Ovary (tissue), 7 donors: ENCODE measurements at regions not wholly inside any gene's neighbourhood (a gene's known extent, or its start where the extent isn't known, plus 50 kb on each side); places are given as distances from the start of the nearest gene placed in this dataset.

Experiments used
- DNase-seq, 5 donors: peaks; one replicate each; pipeline ENCODE4 v3.0.0-alpha.2; 2019 to 2020
- H3K27ac ChIP-seq, 2 donors: fragments of 200-600 bp; one replicate each; pipeline versions ENCODE4 v1.5.1 to v1.8.0; 2019 to 2022
- H3K27me3 ChIP-seq: fragments of 200-600 bp; one replicate; pipeline ENCODE4 v1.8.0; 2022
- H3K36me3 ChIP-seq: fragments of 200-600 bp; sonication (generic); one replicate; pipeline ENCODE4 v1.5.1; 2019
- H3K4me1 ChIP-seq: one replicate; pipeline ENCODE4 v1.8.1; 2013; ENCODE audit warnings: mild to moderate bottlenecking, moderate library complexity; ENCODE audit not compliant: insufficient read depth
- H3K4me3 ChIP-seq: fragments of 200-600 bp; sonication (generic); one replicate; pipeline ENCODE4 v1.5.1; 2017
- H3K9me3 ChIP-seq, 2 donors: fragments of 200-600 bp in 1 of 2; sonication (generic) in 1 of 2; one replicate each; pipeline versions ENCODE4 v1.5.1 to v1.8.1; 2013 to 2019; ENCODE audit warnings: mild to moderate bottlenecking in 1 of 2, moderate library complexity in 1 of 2
- EP300 ChIP-seq: sonication (generic); formaldehyde crosslinking; IDR thresholded peaks from one replicate; pipeline ENCODE4 v1.6.1; 2017; ENCODE audit warnings: antibody characterized with exemption
- POLR2A ChIP-seq: fragments of 450-650 bp; IDR thresholded peaks from one replicate; pipeline ENCODE4 v1.6.1; 2017; ENCODE audit warnings: antibody characterized with exemption, mild to moderate bottlenecking, moderate library complexity
- whole genome bisulfite sequencing, 3 donors: extraction: QIAGEN DNeasy Blood & Tissue Kit in 1 of 3; methylation state at CpG; one replicate each; pipeline versions ENCODE4 v1.1.5 to v1.1.7; 2013 to 2017; 5-methylcytosine and 5-hydroxymethylcytosine counted together
- intact Hi-C, 4 donors: fragments of 100-400 bp; cut with DNase I; formaldehyde crosslinking; loops; one replicate each; pipeline versions ENCODE4 v1.11.0 to v1.15.1; 2022 to 2023
- TF ChIP-seq, protein P1 (sequence below), 3 donors: fragments of 450-650 bp in 2 of 3; fragments of 200-600 bp in 1 of 3; IDR thresholded peaks; one replicate each; pipeline versions ENCODE4 v1.5.1 to v1.8.0; 2016 to 2022; ENCODE audit warnings: antibody characterized with exemption in 3 of 3, mild to moderate bottlenecking in 1 of 3
- donor health status: DM: no; HTN: no; CAD: no; lungs with moderate emphysema.
- donor health status: DM: no; HTN: no; CAD: no.
- donor health status: Bipolar disorder and iron deficiency.
- donor health status: DM: no; HTN: no; CAD: no.
- donor health status: DM: yes; HTN: yes; CAD: no.

DNA sequence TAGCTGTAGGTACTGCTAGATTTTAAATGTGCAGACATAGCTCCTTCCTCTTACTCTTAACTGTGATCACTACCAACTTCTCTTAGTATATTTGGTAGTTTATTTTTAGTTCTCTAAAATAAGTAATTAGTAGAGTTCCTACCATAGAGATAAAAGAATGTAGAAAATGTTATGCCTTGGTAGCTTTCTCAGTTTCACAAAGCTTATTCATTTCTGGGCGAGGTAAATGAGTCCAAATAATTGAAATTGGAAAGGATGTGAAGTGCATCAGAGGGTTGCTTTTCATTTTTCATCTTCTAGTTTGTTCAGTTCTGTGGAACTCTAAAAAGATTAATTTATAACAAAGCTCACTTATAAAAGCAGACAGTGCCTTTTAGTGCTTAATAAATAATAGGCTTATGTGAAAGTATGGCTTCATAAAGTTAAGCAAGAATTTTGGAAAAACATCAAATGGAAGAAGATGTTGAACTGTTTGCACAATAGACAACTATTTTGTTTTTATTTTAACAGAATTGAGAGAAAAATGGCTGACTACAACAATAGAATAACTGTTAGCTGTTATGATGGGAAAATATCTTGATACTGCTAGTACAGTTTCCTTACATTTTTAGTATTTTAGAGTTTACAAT, 303.7 kb downstream of the UTRN start:
- intact Hi-C loops = loop anchor here in 2 of 4 donors (10.0 kb wide), 1 partner anchor 346 kb away; no protein-coding TSS in a partner anchor
- no peak overlapping the region for H3K27ac ChIP-seq
- whole genome bisulfite sequencing, 3 donors = 40 to 60% (median 54%) methylated on average over 1 of the region's 1 CpG

DNA sequence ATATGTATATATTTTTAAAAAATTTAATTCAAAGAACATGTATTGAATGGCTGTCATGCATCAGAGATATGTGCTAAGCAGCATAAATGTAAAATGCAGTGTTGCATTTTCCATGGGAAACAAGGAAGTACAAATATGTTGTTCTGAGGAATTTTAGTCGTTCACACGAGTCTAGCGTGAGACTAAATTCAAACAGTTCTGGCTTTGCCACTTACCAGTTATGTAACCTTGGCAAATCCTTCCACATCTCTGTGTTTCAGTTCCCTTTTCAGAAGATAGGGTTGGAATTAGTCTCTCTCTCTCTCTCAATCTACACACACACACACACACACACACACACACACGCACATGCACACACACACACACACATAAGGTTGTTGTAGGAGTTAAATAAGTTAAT, 305.4 kb downstream of the UTRN start:
- 86 to 89% (median 87%) methylated on average over 4 of the region's 4 CpGs for WGBS, 3 donors
- Histone ChIP-seq H3K4me3 (no peak overlapping the region), H3K27ac (no peak overlapping the region), H3K27me3 (no peaks in the 10 kb centered on the region), H3K36me3 (no peaks in the 10 kb centered on the region), H3K4me1 (no peaks in the 10 kb centered on the region), H3K9me3 (no peaks in the 10 kb centered on the region)
- intact Hi-C loops = no loop called here
- DNase-seq = no peak
- TF ChIP-seq EP300 (no peak), POLR2A (no peak)
- TF ChIP-seq, protein P1, sequence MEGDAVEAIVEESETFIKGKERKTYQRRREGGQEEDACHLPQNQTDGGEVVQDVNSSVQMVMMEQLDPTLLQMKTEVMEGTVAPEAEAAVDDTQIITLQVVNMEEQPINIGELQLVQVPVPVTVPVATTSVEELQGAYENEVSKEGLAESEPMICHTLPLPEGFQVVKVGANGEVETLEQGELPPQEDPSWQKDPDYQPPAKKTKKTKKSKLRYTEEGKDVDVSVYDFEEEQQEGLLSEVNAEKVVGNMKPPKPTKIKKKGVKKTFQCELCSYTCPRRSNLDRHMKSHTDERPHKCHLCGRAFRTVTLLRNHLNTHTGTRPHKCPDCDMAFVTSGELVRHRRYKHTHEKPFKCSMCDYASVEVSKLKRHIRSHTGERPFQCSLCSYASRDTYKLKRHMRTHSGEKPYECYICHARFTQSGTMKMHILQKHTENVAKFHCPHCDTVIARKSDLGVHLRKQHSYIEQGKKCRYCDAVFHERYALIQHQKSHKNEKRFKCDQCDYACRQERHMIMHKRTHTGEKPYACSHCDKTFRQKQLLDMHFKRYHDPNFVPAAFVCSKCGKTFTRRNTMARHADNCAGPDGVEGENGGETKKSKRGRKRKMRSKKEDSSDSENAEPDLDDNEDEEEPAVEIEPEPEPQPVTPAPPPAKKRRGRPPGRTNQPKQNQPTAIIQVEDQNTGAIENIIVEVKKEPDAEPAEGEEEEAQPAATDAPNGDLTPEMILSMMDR (IDR thresholded peaks at IDR 0.05) = no peak

More for the DNA sequence above, 303.7 kb downstream of the UTRN start:
- TF ChIP-seq, protein P1 (IDR thresholded peaks at IDR 0.05) = no peak
- TF ChIP-seq POLR2A = no peak
- TF ChIP-seq EP300 = no peak
- no peaks in the 10 kb centered on the region for H3K9me3 ChIP-seq
- no peaks in the 10 kb centered on the region for H3K4me1 ChIP-seq
- DNase-seq = no peak
- no peaks in the 10 kb centered on the region for H3K27me3 ChIP-seq
- no peak overlapping the region for H3K4me3 ChIP-seq
- no peaks in the 10 kb centered on the region for H3K36me3 ChIP-seq

DNA sequence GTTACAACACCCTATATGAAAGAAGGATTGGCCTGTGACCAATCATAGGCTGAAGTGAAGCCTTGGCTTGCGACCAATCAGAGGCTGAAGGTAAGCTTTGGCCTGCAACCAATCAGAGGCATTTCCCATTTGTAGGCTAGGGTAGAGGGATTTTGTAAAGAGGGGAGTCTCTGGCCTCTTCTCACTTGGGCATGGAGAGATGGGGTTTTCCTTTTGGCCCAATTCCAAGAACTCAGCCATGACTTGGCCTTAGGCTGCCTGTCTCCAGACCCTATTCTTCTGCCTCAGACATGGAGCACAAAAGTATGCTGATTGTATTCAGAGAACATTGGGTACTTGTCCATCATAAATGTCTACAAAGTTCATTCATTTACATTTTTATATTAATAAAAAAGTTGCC, 308.3 kb downstream of the UTRN start:
- Histone ChIP-seq H3K4me1 (no peaks in the 10 kb centered on the region), H3K9me3 (no peaks in the 10 kb centered on the region), H3K27me3 (no peaks in the 10 kb centered on the region), H3K4me3 (no peak overlapping the region), H3K27ac (no peak overlapping the region), H3K36me3 (no peaks in the 10 kb centered on the region)
- intact Hi-C loops = no loop called here
- no peak for DNase-seq
- 97 to 100% (median 98%) methylated on average over 1 of the region's 1 CpG for WGBS, 3 donors
- no peak for TF ChIP-seq POLR2A
- TF ChIP-seq EP300 = no peak
- TF ChIP-seq, protein P1 (IDR thresholded peaks at IDR 0.05) = no peak

DNA sequence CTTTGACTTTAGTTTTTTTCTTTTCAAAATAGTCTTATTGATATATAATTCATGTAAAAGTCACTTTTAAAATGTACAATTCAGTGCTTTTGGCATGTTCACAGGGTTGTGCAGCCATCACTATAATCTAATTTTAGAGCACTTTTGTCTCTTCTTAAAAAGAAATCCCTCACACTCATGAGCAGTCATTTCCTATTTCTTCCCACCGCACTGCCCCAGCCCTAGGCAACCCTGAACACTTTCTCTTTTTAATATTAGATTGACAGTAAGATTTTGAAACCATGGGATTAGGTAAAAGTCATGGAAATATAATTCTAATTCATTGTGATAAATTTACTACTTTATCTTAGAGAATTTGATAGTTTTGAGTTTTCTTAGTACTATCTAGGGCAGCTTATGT, 309.4 kb downstream of the UTRN start:
- TF ChIP-seq, protein P1 (IDR thresholded peaks at IDR 0.05) = no peak
- TF ChIP-seq POLR2A = no peak
- no peak for TF ChIP-seq EP300

More for the DNA sequence above, 309.4 kb downstream of the UTRN start:
- H3K27ac ChIP-seq = no peak overlapping the region
- H3K9me3 ChIP-seq = no peaks in the 10 kb centered on the region
- H3K4me3 ChIP-seq = no peak overlapping the region
- no peaks in the 10 kb centered on the region for H3K36me3 ChIP-seq
- H3K27me3 ChIP-seq = no peaks in the 10 kb centered on the region
- no peak for DNase-seq
- intact Hi-C loops = no loop called here
- no peaks in the 10 kb centered on the region for H3K4me1 ChIP-seq
- WGBS, 3 donors = 86 to 93% (median 88%) methylated on average over 1 of the region's 1 CpG
